Choroid plexus epithelial cell (primary cell): ENCODE measurements at regions not wholly inside any gene's neighbourhood (a gene's known extent, or its start where the extent isn't known, plus 50 kb on each side); places are given as distances from the start of the nearest gene placed in this dataset.
A peak's percentile ranks its signal among the peaks of the same experiment; 100 is the strongest.

ENCODE experiments used
- DNase-seq: peaks from one replicate; pipeline ENCODE4 v3.0.0-alpha.2; 2010; ENCODE audit warnings: low read depth
- H3K4me3 ChIP-seq: 2 replicates; pipeline ENCODE4 v1.5.1; 2011; ENCODE audit warnings: low read depth, mild to moderate bottlenecking, control low read depth, low read length, moderate library complexity
- CTCF ChIP-seq: conservative IDR thresholded peaks from 2 replicates; pipeline ENCODE4 v1.5.1; 2011; ENCODE audit warnings: low read depth, mild to moderate bottlenecking, control low read depth, inconsistent platforms, low read length, moderate library complexity

- H3K4me3 ChIP-seq, result no peak overlapping the region
- no peak for TF ChIP-seq CTCF
- DNase-seq, result peak; percentile 57
These were observed 137.1 kb downstream of the CYB561 start for GRCh38 chr17:63309021-63309420.

- TF ChIP-seq CTCF, result no peak
- H3K4me3 ChIP-seq, result no peak overlapping the region
These were observed 134.6 kb downstream of the CYB561 start for GRCh38 chr17:63311416-63311937.

GRCh38 chr17:63314761-63315160, 131.3 kb downstream of the CYB561 start:
- TF ChIP-seq CTCF, result no peak
- no peak for DNase-seq

More at GRCh38 chr17:63311416-63311937, 134.6 kb downstream of the CYB561 start:
- no peak for DNase-seq

GRCh38 chr17:63316100-63316499, 130.0 kb downstream of the CYB561 start:
- DNase-seq, result no peak
- H3K4me3 ChIP-seq, result no peak overlapping the region
- no peak for TF ChIP-seq CTCF

More at GRCh38 chr17:63314761-63315160, 131.3 kb downstream of the CYB561 start:
- no peak overlapping the region for H3K4me3 ChIP-seq

- no peak for TF ChIP-seq CTCF
- DNase-seq, result no peak
These were observed 128.8 kb downstream of the CYB561 start for GRCh38 chr17:63317166-63317840.

GRCh38 chr17:63325808-63326207, 120.3 kb downstream of the CYB561 start:
- H3K4me3 ChIP-seq, result no peak overlapping the region
- no peak for TF ChIP-seq CTCF
- DNase-seq, result no peak

More at GRCh38 chr17:63317166-63317840, 128.8 kb downstream of the CYB561 start:
- no peak overlapping the region for H3K4me3 ChIP-seq

GRCh38 chr17:63329876-63330275, 116.2 kb downstream of the CYB561 start:
- no peak for DNase-seq
- no peak for TF ChIP-seq CTCF
- no peak overlapping the region for H3K4me3 ChIP-seq
